ENCODE measurements at regions not wholly inside any gene's neighbourhood (a gene's known extent, or its start where the extent isn't known, plus 50 kb on each side); places are given as distances from the start of the nearest gene placed in this dataset.

GRCh38 chr1:201653233-201653632 lies 114.3 kb downstream of the NAV1 start:
- DNase-seq (ENCODE audit: insufficient read length, low spot score) (no peak), FAIRE-seq (no peak)

- DNase-seq (ENCODE audit: insufficient read length, low spot score) (no peak), FAIRE-seq (no peak)
These were observed 115.0 kb downstream of the NAV1 start for GRCh38 chr1:201653883-201654282.

GRCh38 chr1:201655243-201655642 lies 116.3 kb downstream of the NAV1 start:
- FAIRE-seq, result no peak
- no peak for DNase-seq (ENCODE audit: insufficient read length, low spot score)

GRCh38 chr1:201655910-201656309 lies 117.0 kb downstream of the NAV1 start:
- DNase-seq (ENCODE audit: insufficient read length, low spot score), result no peak
- FAIRE-seq, result no peak

- DNase-seq (ENCODE audit: insufficient read length, low spot score), result no peak
These were observed 117.5 kb downstream of the NAV1 start for GRCh38 chr1:201656311-201657032.

GRCh38 chr1:201659572-201659971 lies 120.6 kb downstream of the NAV1 start:
- FAIRE-seq (no peak), DNase-seq (ENCODE audit: insufficient read length, low spot score) (no peak)

More at GRCh38 chr1:201656311-201657032, 117.5 kb downstream of the NAV1 start:
- no peak for FAIRE-seq

GRCh38 chr1:201660931-201661822 lies 122.2 kb downstream of the NAV1 start:
- no peak for FAIRE-seq
- no peak for DNase-seq (ENCODE audit: insufficient read length, low spot score)

- FAIRE-seq (no peak), DNase-seq (ENCODE audit: insufficient read length, low spot score) (no peak)
These were observed 123.0 kb downstream of the NAV1 start for GRCh38 chr1:201661823-201662359.

- DNase-seq (ENCODE audit: insufficient read length, low spot score) (no peak), FAIRE-seq (no peak)
These were observed 123.7 kb downstream of the NAV1 start for GRCh38 chr1:201662646-201663045.

GRCh38 chr1:201663491-201664113 lies 124.7 kb downstream of the NAV1 start:
- FAIRE-seq, result no peak

GRCh38 chr1:201665036-201665435 lies 126.1 kb downstream of the NAV1 start:
- no peak for FAIRE-seq

More at GRCh38 chr1:201663491-201664113, 124.7 kb downstream of the NAV1 start:
- no peak for DNase-seq (ENCODE audit: insufficient read length, low spot score)

GRCh38 chr1:201666102-201666501 lies 127.2 kb downstream of the NAV1 start:
- FAIRE-seq (no peak), DNase-seq (ENCODE audit: insufficient read length, low spot score) (no peak)

More at GRCh38 chr1:201665036-201665435, 126.1 kb downstream of the NAV1 start:
- no peak for DNase-seq (ENCODE audit: insufficient read length, low spot score)

- FAIRE-seq (no peak), DNase-seq (ENCODE audit: insufficient read length, low spot score) (no peak)
These were observed 127.7 kb downstream of the NAV1 start for GRCh38 chr1:201666645-201667044.

- DNase-seq (ENCODE audit: insufficient read length, low spot score), result no peak
- FAIRE-seq, result no peak
These were observed 128.6 kb downstream of the NAV1 start for GRCh38 chr1:201667479-201667878.

GRCh38 chr1:201670517-201670916 lies 131.6 kb downstream of the NAV1 start:
- no peak for DNase-seq (ENCODE audit: insufficient read length, low spot score)
- no peak for FAIRE-seq

- FAIRE-seq, result no peak
These were observed 133.8 kb downstream of the NAV1 start for GRCh38 chr1:201672685-201673084.

GRCh38 chr1:201673093-201673492 lies 134.2 kb downstream of the NAV1 start:
- DNase-seq (ENCODE audit: insufficient read length, low spot score) (no peak), FAIRE-seq (peak; percentile 11)

More at GRCh38 chr1:201672685-201673084, 133.8 kb downstream of the NAV1 start:
- no peak for DNase-seq (ENCODE audit: insufficient read length, low spot score)

GRCh38 chr1:201673915-201674314 lies 135.0 kb downstream of the NAV1 start:
- no peak for FAIRE-seq
- DNase-seq (ENCODE audit: insufficient read length, low spot score), result no peak

GRCh38 chr1:201675143-201675542 lies 136.2 kb downstream of the NAV1 start:
- FAIRE-seq (no peak), DNase-seq (ENCODE audit: insufficient read length, low spot score) (no peak)

GRCh38 chr1:201676197-201676596 lies 137.3 kb downstream of the NAV1 start:
- FAIRE-seq (no peak), DNase-seq (ENCODE audit: insufficient read length, low spot score) (no peak)

- FAIRE-seq (no peak), DNase-seq (ENCODE audit: insufficient read length, low spot score) (no peak)
These were observed 137.7 kb downstream of the NAV1 start for GRCh38 chr1:201676641-201677040.

All from GM19239 (cell line).